ENCODE measurements at regions not wholly inside any gene's neighbourhood (a gene's known extent, or its start where the extent isn't known, plus 50 kb on each side); places are given as distances from the start of the nearest gene placed in this dataset.
"Not testable (repeated sequence)": the region's sequence is repeated elsewhere in the genome, so short reads cannot be mapped to it uniquely, and the experiment has no call there.

DNA sequence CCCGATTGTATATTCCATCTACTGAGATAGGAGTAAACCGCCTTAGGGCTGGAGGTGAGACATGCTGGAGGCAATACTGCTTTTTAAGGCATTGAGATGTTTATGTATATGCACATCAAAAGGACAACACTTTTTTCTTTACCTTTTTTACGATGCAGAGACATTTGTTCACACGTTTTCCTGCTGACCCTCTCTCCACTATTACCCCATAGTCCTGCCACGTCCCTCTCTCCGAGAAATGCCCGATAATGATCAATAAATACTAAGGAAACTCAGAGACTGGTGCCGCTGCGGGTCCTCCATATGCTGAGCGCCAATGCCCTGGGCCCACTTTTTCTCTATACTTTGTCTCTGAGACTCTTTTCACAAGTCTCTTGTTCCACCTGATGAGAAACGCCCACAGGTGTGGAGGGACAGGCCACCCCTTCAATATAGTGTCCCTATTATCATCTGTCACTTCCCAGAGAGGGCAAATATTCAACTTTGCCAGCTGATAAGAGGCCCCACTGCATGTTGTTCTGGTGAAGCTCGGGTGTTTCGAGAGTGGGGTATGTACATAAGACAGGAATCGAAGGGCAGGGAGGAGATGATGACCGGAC is 4203.5 kb upstream of the OR11H1 start:
- TF ChIP-seq, protein P1, sequence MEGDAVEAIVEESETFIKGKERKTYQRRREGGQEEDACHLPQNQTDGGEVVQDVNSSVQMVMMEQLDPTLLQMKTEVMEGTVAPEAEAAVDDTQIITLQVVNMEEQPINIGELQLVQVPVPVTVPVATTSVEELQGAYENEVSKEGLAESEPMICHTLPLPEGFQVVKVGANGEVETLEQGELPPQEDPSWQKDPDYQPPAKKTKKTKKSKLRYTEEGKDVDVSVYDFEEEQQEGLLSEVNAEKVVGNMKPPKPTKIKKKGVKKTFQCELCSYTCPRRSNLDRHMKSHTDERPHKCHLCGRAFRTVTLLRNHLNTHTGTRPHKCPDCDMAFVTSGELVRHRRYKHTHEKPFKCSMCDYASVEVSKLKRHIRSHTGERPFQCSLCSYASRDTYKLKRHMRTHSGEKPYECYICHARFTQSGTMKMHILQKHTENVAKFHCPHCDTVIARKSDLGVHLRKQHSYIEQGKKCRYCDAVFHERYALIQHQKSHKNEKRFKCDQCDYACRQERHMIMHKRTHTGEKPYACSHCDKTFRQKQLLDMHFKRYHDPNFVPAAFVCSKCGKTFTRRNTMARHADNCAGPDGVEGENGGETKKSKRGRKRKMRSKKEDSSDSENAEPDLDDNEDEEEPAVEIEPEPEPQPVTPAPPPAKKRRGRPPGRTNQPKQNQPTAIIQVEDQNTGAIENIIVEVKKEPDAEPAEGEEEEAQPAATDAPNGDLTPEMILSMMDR (IDR thresholded peaks at IDR 0.05) = not testable (repeated sequence)
- TF ChIP-seq POLR2A, EP300, POLR2AphosphoS5 (IDR thresholded peaks at IDR 0.05): not testable (repeated sequence)

All from stomach (tissue), 4 donors.